GM13977 (cell line): ENCODE measurements at regions not wholly inside any gene's neighbourhood (a gene's known extent, or its start where the extent isn't known, plus 50 kb on each side); places are given as distances from the start of the nearest gene placed in this dataset.

ENCODE experiments used
- DNase-seq: peaks from one replicate; pipeline ENCODE4 v3.0.0; 2012; ENCODE audit warnings: low spot score
- CTCF ChIP-seq: IDR thresholded peaks from 2 replicates; pipeline ENCODE4 v1.5.1; 2012; ENCODE audit warnings: mild to moderate bottlenecking, control low read depth; ENCODE audit not compliant: insufficient read depth; ENCODE audit errors: extremely low read depth, missing control alignments
- in situ Hi-C: fragments of 300-500 bp; cut with MboI; formaldehyde crosslinking; loops from one replicate; pipeline ENCODE4 v1.12.0; 2022; ENCODE audit warnings: low sequenced_read_pairs, low pct_unique_long_range_greater_than_20kb, mixed read lengths, inconsistent platforms; ENCODE audit not compliant: unreplicated experiment

GRCh38 chr20:24805456-24806238 is 143.4 kb upstream of the CST7 start:
- in situ Hi-C loops = no loop called here
- no peak for TF ChIP-seq CTCF
- no peak for DNase-seq

GRCh38 chr20:24806705-24807676 is 142.1 kb upstream of the CST7 start:
- DNase-seq = no peak
- TF ChIP-seq CTCF = no peak
- in situ Hi-C loops = no loop called here

GRCh38 chr20:24808616-24809015 is 140.5 kb upstream of the CST7 start:
- no peak for TF ChIP-seq CTCF
- no peak for DNase-seq
- in situ Hi-C loops = no loop called here

GRCh38 chr20:24809606-24810005 is 139.5 kb upstream of the CST7 start:
- in situ Hi-C loops = no loop called here
- no peak for DNase-seq
- no peak for TF ChIP-seq CTCF

GRCh38 chr20:24810676-24811407 is 138.2 kb upstream of the CST7 start:
- in situ Hi-C loops = no loop called here
- TF ChIP-seq CTCF = no peak
- DNase-seq = no peak

GRCh38 chr20:24812373-24812772 is 136.7 kb upstream of the CST7 start:
- TF ChIP-seq CTCF = no peak
- in situ Hi-C loops = no loop called here
- no peak for DNase-seq
